IMR-90 (cell line): ENCODE measurements at regions not wholly inside any gene's neighbourhood (a gene's known extent, or its start where the extent isn't known, plus 50 kb on each side); places are given as distances from the start of the nearest gene placed in this dataset.

Source experiments
- POLR2A ChIP-seq: IDR thresholded peaks from 2 replicates; pipeline ENCODE4 v1.6.1; 2012; ENCODE audit warnings: mild to moderate bottlenecking, low read depth, low read length
- TF ChIP-seq, protein P1 (sequence below): conservative IDR thresholded peaks from 2 replicates; pipeline ENCODE4 v1.5.1; 2012; ENCODE audit warnings: mild to moderate bottlenecking, low read depth, low read length, improper control_type of control experiment

DNA sequence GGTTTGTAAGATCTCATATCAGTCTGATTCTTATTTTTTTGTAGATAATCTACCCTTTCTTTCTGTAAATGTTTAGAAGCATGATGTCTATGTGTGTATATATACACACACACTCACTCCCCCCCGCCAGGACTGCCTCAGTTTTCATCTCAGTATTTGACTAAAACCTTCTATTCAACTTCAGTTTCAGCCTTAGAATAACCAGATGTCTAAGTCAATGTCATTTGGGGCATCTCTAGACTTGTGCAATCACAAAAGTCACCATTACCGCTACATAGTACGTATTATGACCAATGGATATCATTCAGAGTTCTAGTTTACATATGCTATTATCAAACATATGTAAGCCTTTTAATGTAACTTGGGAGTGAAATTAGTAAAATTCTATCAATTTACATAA lies 53.3 kb upstream of the BOLA1 start:
- TF ChIP-seq, protein P1, sequence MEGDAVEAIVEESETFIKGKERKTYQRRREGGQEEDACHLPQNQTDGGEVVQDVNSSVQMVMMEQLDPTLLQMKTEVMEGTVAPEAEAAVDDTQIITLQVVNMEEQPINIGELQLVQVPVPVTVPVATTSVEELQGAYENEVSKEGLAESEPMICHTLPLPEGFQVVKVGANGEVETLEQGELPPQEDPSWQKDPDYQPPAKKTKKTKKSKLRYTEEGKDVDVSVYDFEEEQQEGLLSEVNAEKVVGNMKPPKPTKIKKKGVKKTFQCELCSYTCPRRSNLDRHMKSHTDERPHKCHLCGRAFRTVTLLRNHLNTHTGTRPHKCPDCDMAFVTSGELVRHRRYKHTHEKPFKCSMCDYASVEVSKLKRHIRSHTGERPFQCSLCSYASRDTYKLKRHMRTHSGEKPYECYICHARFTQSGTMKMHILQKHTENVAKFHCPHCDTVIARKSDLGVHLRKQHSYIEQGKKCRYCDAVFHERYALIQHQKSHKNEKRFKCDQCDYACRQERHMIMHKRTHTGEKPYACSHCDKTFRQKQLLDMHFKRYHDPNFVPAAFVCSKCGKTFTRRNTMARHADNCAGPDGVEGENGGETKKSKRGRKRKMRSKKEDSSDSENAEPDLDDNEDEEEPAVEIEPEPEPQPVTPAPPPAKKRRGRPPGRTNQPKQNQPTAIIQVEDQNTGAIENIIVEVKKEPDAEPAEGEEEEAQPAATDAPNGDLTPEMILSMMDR, result no peak
- no peak for TF ChIP-seq POLR2A
